NCI-H345 treated with DMSO at 0.1 percent for 48 hours (cell line): ENCODE measurements at regions not wholly inside any gene's neighbourhood (a gene's known extent, or its start where the extent isn't known, plus 50 kb on each side); places are given as distances from the start of the nearest gene placed in this dataset.

Experiments used
- DNase-seq: peaks from one replicate; lab custom pipeline; 2025; ENCODE audit not compliant: unreplicated experiment; lab: John Stamatoyannopoulos, UW

- no peak for DNase-seq
These were observed 315.2 kb downstream of the BLID start for GRCh38 chr11:121800731-121801393.

- no peak for DNase-seq
These were observed 315.8 kb downstream of the BLID start for GRCh38 chr11:121800240-121800639.

- DNase-seq: no peak
These were observed 318.5 kb downstream of the BLID start for GRCh38 chr11:121797496-121797895.

GRCh38 chr11:121795174-121795573 is 320.8 kb downstream of the BLID start:
- no peak for DNase-seq

- DNase-seq: no peak
These were observed 321.3 kb downstream of the BLID start for GRCh38 chr11:121794671-121795141.

- no peak for DNase-seq
These were observed 322.1 kb downstream of the BLID start for GRCh38 chr11:121793916-121794315.

- no peak for DNase-seq
These were observed 322.7 kb downstream of the BLID start for GRCh38 chr11:121793291-121793690.

- DNase-seq: no peak
These were observed 323.8 kb downstream of the BLID start for GRCh38 chr11:121792185-121792584.

GRCh38 chr11:121790430-121790829 is 325.6 kb downstream of the BLID start:
- DNase-seq: no peak

- DNase-seq: no peak
These were observed 328.2 kb upstream of the SORL1-AS1 start for GRCh38 chr11:121780971-121781370.

- DNase-seq: no peak
These were observed 324.3 kb upstream of the SORL1-AS1 start for GRCh38 chr11:121777056-121777455.

- DNase-seq: no peak
These were observed 322.5 kb upstream of the SORL1-AS1 start for GRCh38 chr11:121775276-121775675.

GRCh38 chr11:121773076-121773475 is 320.3 kb upstream of the SORL1-AS1 start:
- no peak for DNase-seq

GRCh38 chr11:121770939-121771595 is 318.3 kb upstream of the SORL1-AS1 start:
- DNase-seq: no peak

GRCh38 chr11:121769191-121769590 is 316.4 kb upstream of the SORL1-AS1 start:
- DNase-seq: no peak

GRCh38 chr11:121767433-121767832 is 314.7 kb upstream of the SORL1-AS1 start:
- DNase-seq: no peak

- DNase-seq: no peak
These were observed 314.2 kb upstream of the SORL1-AS1 start for GRCh38 chr11:121766991-121767390.

- DNase-seq: no peak
These were observed 313.4 kb upstream of the SORL1-AS1 start for GRCh38 chr11:121766166-121766565.

GRCh38 chr11:121763526-121763925 is 310.8 kb upstream of the SORL1-AS1 start:
- no peak for DNase-seq

GRCh38 chr11:121762820-121763219 is 310.1 kb upstream of the SORL1-AS1 start:
- DNase-seq: peak; percentile 66

GRCh38 chr11:121761186-121761585 is 308.4 kb upstream of the SORL1-AS1 start:
- DNase-seq: no peak

GRCh38 chr11:121757480-121758125 is 304.8 kb upstream of the SORL1-AS1 start:
- DNase-seq: no peak
